MM.1S (cell line): ENCODE measurements at regions not wholly inside any gene's neighbourhood (a gene's known extent, or its start where the extent isn't known, plus 50 kb on each side); places are given as distances from the start of the nearest gene placed in this dataset.

ENCODE experiments used
- CTCF ChIP-seq: fragments of 300-600 bp; sonication (generic); IDR thresholded peaks from 2 replicates; pipeline ENCODE4 v1.5.1; 2016; ENCODE audit warnings: antibody characterized with exemption, low read length, mixed read lengths
- EZH2 ChIP-seq: fragments of 300-600 bp; sonication (generic); optimal IDR thresholded peaks from 2 replicates; pipeline ENCODE3; 2017; ENCODE audit warnings: low read depth, mild to moderate bottlenecking, antibody characterized with exemption, low read length, mixed read lengths
- EZH2phosphoT487 ChIP-seq: fragments of 300-600 bp; sonication (generic); IDR thresholded peaks from 2 replicates; pipeline ENCODE4 v1.6.1; 2018; ENCODE audit warnings: antibody characterized with exemption, low read length

- TF ChIP-seq CTCF (no peak), EZH2 (no peak), EZH2phosphoT487 (no peak)
Measured at GRCh38 chr4:58368221-58368620, 1258.0 kb upstream of the IGFBP7 start.
